ENCODE measurements at regions not wholly inside any gene's neighbourhood (a gene's known extent, or its start where the extent isn't known, plus 50 kb on each side); places are given as distances from the start of the nearest gene placed in this dataset.

GRCh38 chr3:177565981-177566380 is 368.7 kb upstream of the TBL1XR1 start:
- Histone ChIP-seq H3K9me3 (replicated peaks in 1 of 3) (no peaks in the 10 kb centered on the region), H3K27ac (no peak overlapping the region), H3K36me3 (replicated peaks in 1 of 2) (no peaks in the 10 kb centered on the region), H3K4me3 (no peak overlapping the region), H3K27me3 (no peaks in the 10 kb centered on the region), H3K4me1 (replicated peaks in 1 of 2) (peaks cover 0 to 7% of the 10 kb centered on the region in 2 donors)
- 95 to 96% (median 96%) methylated on average over 2 of the region's 2 CpGs for WGBS, 4 donors
- DNase-seq: no peak
- intact Hi-C loops (cut with DNase I): no loop called here
- no peak for TF ChIP-seq POLR2A (IDR thresholded peaks at IDR 0.05)
- TF ChIP-seq CTCF (IDR thresholded peaks at IDR 0.05): no peak

- no peak for DNase-seq
- intact Hi-C loops (cut with DNase I): no loop called here
- WGBS, 4 donors: 54 to 83% (median 65%) methylated on average over 1 of the region's 1 CpG
- no peak for TF ChIP-seq POLR2A (IDR thresholded peaks at IDR 0.05)
- no peak for TF ChIP-seq CTCF (IDR thresholded peaks at IDR 0.05)
- Histone ChIP-seq H3K4me3 (no peak overlapping the region), H3K27me3 (no peaks in the 10 kb centered on the region), H3K9me3 (replicated peaks in 1 of 3) (no peaks in the 10 kb centered on the region), H3K27ac (no peak overlapping the region), H3K4me1 (replicated peaks in 1 of 2) (peaks cover 0 to 7% of the 10 kb centered on the region in 2 donors), H3K36me3 (replicated peaks in 1 of 2) (no peaks in the 10 kb centered on the region)
These were observed 370.6 kb upstream of the TBL1XR1 start for GRCh38 chr3:177567833-177568232.

- H3K36me3 ChIP-seq (replicated peaks in 1 of 2): no peaks in the 10 kb centered on the region
These were observed 371.9 kb upstream of the TBL1XR1 start for GRCh38 chr3:177569193-177569592.

DNA sequence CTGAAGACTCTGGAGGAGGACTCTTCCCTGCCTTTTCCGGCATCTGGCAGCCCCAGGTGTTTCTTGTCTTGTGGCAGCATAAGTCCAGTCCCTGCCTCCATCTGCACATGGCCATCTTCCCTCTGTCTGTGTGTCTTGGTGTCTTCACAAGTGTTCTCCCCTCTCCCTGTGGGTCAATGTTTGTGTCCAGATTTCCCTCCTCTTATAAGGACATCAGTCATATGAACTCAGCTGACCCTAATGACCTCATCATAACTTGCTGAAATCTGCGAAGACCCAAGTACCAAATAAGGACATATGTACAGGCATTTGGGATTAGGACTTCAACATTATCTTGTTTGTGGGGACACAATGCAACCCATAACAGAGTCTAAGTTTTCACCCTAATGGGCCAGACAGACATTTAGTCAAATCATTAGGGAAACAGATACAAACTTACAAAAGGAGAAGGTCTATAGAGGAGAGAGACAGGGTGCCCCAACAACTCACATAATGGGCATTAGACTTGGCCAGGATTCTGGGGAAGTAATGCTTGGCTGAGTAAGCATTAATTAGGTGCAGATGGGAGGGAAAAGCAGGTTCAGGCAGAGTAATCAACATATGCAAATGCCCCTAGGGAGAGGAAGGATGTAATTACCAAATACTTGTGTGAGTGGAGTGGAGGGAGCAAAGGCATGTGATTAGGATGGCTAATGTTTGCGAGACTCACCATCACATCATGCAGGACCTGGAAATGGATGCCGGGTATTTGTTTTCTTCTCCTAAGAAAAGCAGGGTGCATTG is 372.8 kb upstream of the TBL1XR1 start:
- no peak for DNase-seq
- intact Hi-C loops (cut with DNase I): no loop called here
- Histone ChIP-seq H3K4me1 (replicated peaks in 1 of 2) (peaks cover 0 to 7% of the 10 kb centered on the region in 2 donors), H3K9me3 (replicated peaks in 1 of 3) (no peaks in the 10 kb centered on the region), H3K4me3 (no peak overlapping the region), H3K36me3 (replicated peaks in 1 of 2) (no peaks in the 10 kb centered on the region), H3K27me3 (no peaks in the 10 kb centered on the region), H3K27ac (no peak overlapping the region)
- TF ChIP-seq POLR2A (IDR thresholded peaks at IDR 0.05) (no peak), CTCF (IDR thresholded peaks at IDR 0.05) (no peak)
- 62 to 84% (median 78%) methylated on average over 4 of the region's 4 CpGs for WGBS, 4 donors

More at GRCh38 chr3:177569193-177569592, 371.9 kb upstream of the TBL1XR1 start:
- Histone ChIP-seq H3K4me3 (no peak overlapping the region), H3K27me3 (no peaks in the 10 kb centered on the region), H3K27ac (no peak overlapping the region), H3K4me1 (replicated peaks in 1 of 2) (peaks cover 0 to 7% of the 10 kb centered on the region in 2 donors), H3K9me3 (replicated peaks in 1 of 3) (no peaks in the 10 kb centered on the region)
- intact Hi-C loops (cut with DNase I): no loop called here
- no peak for DNase-seq
- WGBS, 4 donors: 90 to 97% (median 92%) methylated on average over 4 of the region's 4 CpGs
- no peak for TF ChIP-seq CTCF (IDR thresholded peaks at IDR 0.05)
- no peak for TF ChIP-seq POLR2A (IDR thresholded peaks at IDR 0.05)

Measured in adrenal gland (tissue), 9 donors.